SK-N-SH treated with all-trans-retinoic acid at 6 μM for 48 hours (cell line): ENCODE measurements at regions not wholly inside any gene's neighbourhood (a gene's known extent, or its start where the extent isn't known, plus 50 kb on each side); places are given as distances from the start of the nearest gene placed in this dataset.

Experiments
- ARNTL ChIP-seq: fragments of 450-650 bp; formaldehyde crosslinking; IDR thresholded peaks from 2 replicates; pipeline ENCODE4 v1.5.0; 2020; ENCODE audit warnings: low read depth, mild to moderate bottlenecking, moderate library complexity, borderline replicate concordance
- GLIS3 ChIP-seq: fragments of 250-450 bp; sonication (Bioruptor Pico); IDR thresholded peaks from 2 replicates; pipeline ENCODE4 v1.5.0; 2020; ENCODE audit warnings: mild to moderate bottlenecking, moderate library complexity
- OSR1 ChIP-seq: fragments of 250-450 bp; sonication (Bioruptor Pico); IDR thresholded peaks from 2 replicates; pipeline ENCODE4 v1.8.0; 2022; ENCODE audit warnings: moderate library complexity, mild to moderate bottlenecking, inconsistent platforms
- TCF4 ChIP-seq: fragments of 250-450 bp; sonication (Bioruptor Pico); IDR thresholded peaks from 2 replicates; pipeline ENCODE4 v1.8.0; 2021; ENCODE audit warnings: mild to moderate bottlenecking, moderate library complexity, borderline replicate concordance
- ZFP30 ChIP-seq: fragments of 450-650 bp; formaldehyde crosslinking; IDR thresholded peaks from 2 replicates; pipeline ENCODE4 v1.5.0; 2022; ENCODE audit warnings: mild to moderate bottlenecking, moderate library complexity
- ZNF8 ChIP-seq: fragments of 450-650 bp; formaldehyde crosslinking; IDR thresholded peaks from 2 replicates; pipeline ENCODE4 v1.5.0; 2020; ENCODE audit warnings: mild to moderate bottlenecking, moderate library complexity

- no peak for TF ChIP-seq ARNTL
- no peak for TF ChIP-seq TCF4 (CRISPR knock-in tag)
- TF ChIP-seq OSR1: no peak
- no peak for TF ChIP-seq ZFP30 (CRISPR knock-in tag)
- no peak for TF ChIP-seq ZNF8 (CRISPR knock-in tag)
- no peak for TF ChIP-seq GLIS3 (CRISPR knock-in tag)
Observed at GRCh38 chr5:119852140-119852539, 222.8 kb downstream of the FAM170A start.
